K562 (cell line): ENCODE measurements at regions not wholly inside any gene's neighbourhood (a gene's known extent, or its start where the extent isn't known, plus 50 kb on each side); places are given as distances from the start of the nearest gene placed in this dataset.

Source experiments
- ATAC-seq: fragments of 200-7000 bp; cut with Tn5 transposase; 3 replicates; pipeline ENCODE4 v1.9.1; 2020; ENCODE audit warnings: moderate library complexity
- BruUV-seq: library from RNA; stranded (reverse); fragments of 400-500 nt; replicated peaks from 2 replicates; lab custom pipeline; 2021; lab: Mats Ljungman, UMichigan
- CTCF ChIA-PET: fragments of 300-600 bp; formaldehyde crosslinking; extraction: SDS; loops from one replicate; lab custom pipeline; 2021; ENCODE audit warnings: low intra/inter-chr PET ratio; lab: Yijun Ruan, JAX
- POLR2A ChIA-PET: fragments of 300-600, 350-650 bp; sonication (Branson Sonifier 250); formaldehyde crosslinking; extraction: SDS; loops from one replicate; lab custom pipeline; 2021; ENCODE audit warnings: antibody characterized with exemption, inconsistent platforms; lab: Yijun Ruan, JAX
- DNase-seq, 4 experiments: peaks; one replicate each; pipeline versions ENCODE4 v3.0.0 to v3.0.0-alpha.2; 2011 to 2018; ENCODE audit warnings: low spot score in 3 of 4, mixed read lengths in 3 of 4; ENCODE audit errors: extremely low read depth in 1 of 4
- FAIRE-seq: peaks from 2 replicates; lab custom pipeline; 2011; peaks lifted over from hg19 to GRCh38; lab: Jason Lieb, UNC
- H2AFZ ChIP-seq: 2 replicates; pipeline ENCODE4 v1.6.0; 2011; ENCODE audit warnings: low read depth, low read length, control low read depth, inconsistent platforms
- H3K27ac ChIP-seq: fragments of 200-600 bp; 3 replicates; pipeline ENCODE4 v1.8.0; 2011; ENCODE audit warnings: low read depth, mild to moderate bottlenecking, control low read depth, inconsistent platforms, low read length, moderate library complexity, mixed read lengths; ENCODE audit errors: extremely low read depth
- H3K27me3 ChIP-seq, 2 experiments: fragments of 300-600 bp in 1 of 2; 2 replicates in 1 of 2; 3 replicates in 1 of 2; pipeline versions ENCODE4 v1.6.0 to v1.8.0; 2011; ENCODE audit warnings: inconsistent platforms in 2 of 2, low read length in 2 of 2, mild to moderate bottlenecking in 1 of 2, mixed read lengths in 1 of 2, moderate library complexity in 1 of 2; ENCODE audit not compliant: control insufficient read depth in 2 of 2, insufficient read depth in 2 of 2
- H3K36me3 ChIP-seq: fragments of 300-600 bp; 3 replicates; pipeline ENCODE4 v1.8.0; 2011; ENCODE audit warnings: mild to moderate bottlenecking, low read length, inconsistent platforms; ENCODE audit not compliant: control insufficient read depth, insufficient read depth
- H3K4me1 ChIP-seq, 2 experiments: fragments of 200-600 bp in 1 of 2; replicated peaks in 1 of 2; 2 replicates in 1 of 2; 3 replicates in 1 of 2; pipeline versions ENCODE4 v1.5.1 to v1.8.0; 2011; ENCODE audit warnings: inconsistent platforms in 2 of 2, low read length in 2 of 2, mild to moderate bottlenecking in 1 of 2, mixed read lengths in 1 of 2, moderate library complexity in 1 of 2; ENCODE audit not compliant: control insufficient read depth in 2 of 2, insufficient read depth in 2 of 2
- H3K4me2 ChIP-seq: 2 replicates; pipeline ENCODE4 v1.6.1; 2011; ENCODE audit warnings: low read length, control low read depth, inconsistent platforms, mixed read lengths; ENCODE audit not compliant: insufficient read depth
- H3K4me3 ChIP-seq: fragments of 200-600 bp; sonication (generic), shearing (Covaris generic); 2 replicates; pipeline ENCODE4 v1.5.1; 2016; ENCODE audit warnings: control low read depth, inconsistent platforms
- H3K79me2 ChIP-seq: fragments of 200-600 bp; 3 replicates; pipeline ENCODE4 v1.8.0; 2011; ENCODE audit warnings: low read length, inconsistent platforms; ENCODE audit not compliant: control insufficient read depth, insufficient read depth
- H3K9ac ChIP-seq, 2 experiments: 2 replicates each; pipeline versions ENCODE4 v1.6.0 to v1.6.1; 2011; ENCODE audit warnings: low read depth in 2 of 2, low read length in 2 of 2, control low read depth in 1 of 2, inconsistent platforms in 1 of 2, mild to moderate bottlenecking in 1 of 2, mixed read lengths in 1 of 2; ENCODE audit not compliant: insufficient read depth in 1 of 2
- H3K9me1 ChIP-seq: one replicate; pipeline ENCODE4 v1.6.0; 2011; ENCODE audit warnings: inconsistent platforms, mild to moderate bottlenecking, low read length, moderate library complexity; ENCODE audit not compliant: control insufficient read depth, insufficient read depth
- H3K9me3 ChIP-seq: replicated peaks from 2 replicates; pipeline ENCODE4 v1.5.1; 2011; ENCODE audit warnings: low read depth, low read length, inconsistent platforms; ENCODE audit not compliant: control insufficient read depth, insufficient read depth
- H4K20me1 ChIP-seq: replicated peaks from 2 replicates; pipeline ENCODE4 v1.6.1; 2011; ENCODE audit warnings: low read length, inconsistent platforms, mixed read lengths; ENCODE audit not compliant: control insufficient read depth, insufficient read depth
- ARHGAP35 ChIP-seq: fragments of 450-650 bp; IDR thresholded peaks from 2 replicates; pipeline ENCODE4 v1.6.1; 2018; ENCODE audit not compliant: partially characterized antibody
- EHMT2 ChIP-seq: fragments of 450-650 bp; IDR thresholded peaks from 2 replicates; pipeline ENCODE4 v1.6.1; 2018; ENCODE audit warnings: antibody characterized with exemption
- GATA2 ChIP-seq: sonication (generic); formaldehyde crosslinking; IDR thresholded peaks from 2 replicates; pipeline ENCODE4 v1.4.0; 2020; ENCODE audit warnings: mild to moderate bottlenecking, missing genetic modification reagents
- NCOA1 ChIP-seq: fragments of 450-650 bp; IDR thresholded peaks from 2 replicates; pipeline ENCODE4 v1.6.1; 2016; ENCODE audit warnings: low read depth
- SAP30 ChIP-seq: fragments of 200-600 bp; sonication (generic); IDR thresholded peaks from 2 replicates; pipeline ENCODE4 v1.6.1; 2012; ENCODE audit warnings: borderline replicate concordance, low read depth, mild to moderate bottlenecking, moderate library complexity, low read length, control low read depth, inconsistent platforms; ENCODE audit not compliant: insufficient read depth, poor library complexity, severe bottlenecking
- SIN3A ChIP-seq, 2 experiments: fragments of 150-350 bp in 1 of 2; IDR thresholded peaks; 2 replicates each; pipeline ENCODE4 v1.6.1; 2011 to 2016; ENCODE audit warnings: borderline replicate concordance in 2 of 2, low read depth in 2 of 2, low read length in 2 of 2, mild to moderate bottlenecking in 2 of 2, moderate library complexity in 2 of 2; ENCODE audit not compliant: control insufficient read depth in 1 of 2
- ZNF224 ChIP-seq: sonication (generic); formaldehyde crosslinking; IDR thresholded peaks from 2 replicates; pipeline ENCODE4 v1.8.0; 2022; ENCODE audit warnings: mild to moderate bottlenecking, missing genetic modification reagents
- ZNF239 ChIP-seq: fragments of 250-450 bp; sonication (Bioruptor Pico); IDR thresholded peaks from 2 replicates; pipeline ENCODE4 v1.4.0; 2020; ENCODE audit warnings: mild to moderate bottlenecking
- WGBS: fragments of 100-300 bp; shearing (Covaris generic); methylation state at CpG from one replicate; pipeline ENCODE4 v1.1.6; 2016; ENCODE audit warnings: low coverage, mixed read lengths; ENCODE audit not compliant: insufficient coverage; ENCODE audit errors: missing lambda C conversion rate; 5-methylcytosine and 5-hydroxymethylcytosine counted together
- in situ Hi-C: fragments of 300-500 bp; cut with MboI; formaldehyde crosslinking; loops from 4 replicates; pipeline ENCODE4 v1.15.0; 2018; ENCODE audit warnings: inconsistent platforms, mixed read lengths
- intact Hi-C: fragments of 100-400 bp; cut with micrococcal nuclease; formaldehyde crosslinking; loops from 2 replicates; pipeline ENCODE4 v1.14.2; 2022
- TF ChIP-seq, protein P1 (sequence below): fragments of 450-650 bp; IDR thresholded peaks from 2 replicates; pipeline ENCODE4 v1.6.1; 2017; ENCODE audit warnings: antibody characterized with exemption, mild to moderate bottlenecking
- TF ChIP-seq, protein P2 (sequence below): fragments of 250-450 bp; sonication (Bioruptor Pico); IDR thresholded peaks from 2 replicates; pipeline ENCODE4 v1.4.0; 2020; ENCODE audit warnings: mild to moderate bottlenecking, moderate library complexity
- TF ChIP-seq, protein P3 (sequence below): fragments of 150-350 bp; IDR thresholded peaks from 2 replicates; pipeline ENCODE4 v1.6.1; 2014; ENCODE audit warnings: low read depth, mild to moderate bottlenecking, low read length, borderline replicate concordance
- TF ChIP-seq, protein P4 (sequence below): sonication (generic); formaldehyde crosslinking; IDR thresholded peaks from 2 replicates; pipeline ENCODE4 v1.8.0; 2022; ENCODE audit warnings: mild to moderate bottlenecking, missing genetic modification reagents

DNA sequence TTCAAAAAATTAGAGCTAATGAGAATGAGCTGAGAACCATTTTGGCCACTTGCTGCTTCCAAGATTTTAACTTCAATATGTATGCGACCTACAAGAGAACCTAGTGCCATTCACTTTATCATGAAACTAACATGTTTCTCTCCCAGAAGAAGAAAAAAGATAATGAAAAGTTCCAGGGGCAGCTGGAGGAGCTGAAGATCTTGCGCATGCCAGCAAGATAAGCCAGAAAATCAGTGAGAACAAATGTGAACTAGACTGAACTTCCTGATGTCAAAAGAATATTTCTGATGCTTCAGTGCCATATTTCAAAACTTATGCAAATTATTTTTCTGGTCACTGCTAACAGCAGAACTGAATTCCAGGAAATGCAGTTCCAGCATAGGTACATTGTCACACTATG, 1265.1 kb downstream of the BRINP3 start (continued):
- TF ChIP-seq SAP30: no peak
- TF ChIP-seq NCOA1: no peak
- TF ChIP-seq ZNF239 (CRISPR knock-in tag): no peak
- no peak for TF ChIP-seq EHMT2
- TF ChIP-seq, protein P1, sequence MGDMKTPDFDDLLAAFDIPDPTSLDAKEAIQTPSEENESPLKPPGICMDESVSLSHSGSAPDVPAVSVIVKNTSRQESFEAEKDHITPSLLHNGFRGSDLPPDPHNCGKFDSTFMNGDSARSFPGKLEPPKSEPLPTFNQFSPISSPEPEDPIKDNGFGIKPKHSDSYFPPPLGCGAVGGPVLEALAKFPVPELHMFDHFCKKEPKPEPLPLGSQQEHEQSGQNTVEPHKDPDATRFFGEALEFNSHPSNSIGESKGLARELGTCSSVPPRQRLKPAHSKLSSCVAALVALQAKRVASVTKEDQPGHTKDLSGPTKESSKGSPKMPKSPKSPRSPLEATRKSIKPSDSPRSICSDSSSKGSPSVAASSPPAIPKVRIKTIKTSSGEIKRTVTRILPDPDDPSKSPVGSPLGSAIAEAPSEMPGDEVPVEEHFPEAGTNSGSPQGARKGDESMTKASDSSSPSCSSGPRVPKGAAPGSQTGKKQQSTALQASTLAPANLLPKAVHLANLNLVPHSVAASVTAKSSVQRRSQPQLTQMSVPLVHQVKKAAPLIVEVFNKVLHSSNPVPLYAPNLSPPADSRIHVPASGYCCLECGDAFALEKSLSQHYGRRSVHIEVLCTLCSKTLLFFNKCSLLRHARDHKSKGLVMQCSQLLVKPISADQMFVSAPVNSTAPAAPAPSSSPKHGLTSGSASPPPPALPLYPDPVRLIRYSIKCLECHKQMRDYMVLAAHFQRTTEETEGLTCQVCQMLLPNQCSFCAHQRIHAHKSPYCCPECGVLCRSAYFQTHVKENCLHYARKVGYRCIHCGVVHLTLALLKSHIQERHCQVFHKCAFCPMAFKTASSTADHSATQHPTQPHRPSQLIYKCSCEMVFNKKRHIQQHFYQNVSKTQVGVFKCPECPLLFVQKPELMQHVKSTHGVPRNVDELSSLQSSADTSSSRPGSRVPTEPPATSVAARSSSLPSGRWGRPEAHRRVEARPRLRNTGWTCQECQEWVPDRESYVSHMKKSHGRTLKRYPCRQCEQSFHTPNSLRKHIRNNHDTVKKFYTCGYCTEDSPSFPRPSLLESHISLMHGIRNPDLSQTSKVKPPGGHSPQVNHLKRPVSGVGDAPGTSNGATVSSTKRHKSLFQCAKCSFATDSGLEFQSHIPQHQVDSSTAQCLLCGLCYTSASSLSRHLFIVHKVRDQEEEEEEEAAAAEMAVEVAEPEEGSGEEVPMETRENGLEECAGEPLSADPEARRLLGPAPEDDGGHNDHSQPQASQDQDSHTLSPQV: no peak
- no peak for TF ChIP-seq ARHGAP35
- TF ChIP-seq SIN3A (IDR thresholded peaks at IDR 0.05; ENCODE audit: borderline replicate concordance in 2 of 2, control insufficient read depth in 1 of 2, low read depth in 2 of 2, low read length in 2 of 2): no peak

DNA sequence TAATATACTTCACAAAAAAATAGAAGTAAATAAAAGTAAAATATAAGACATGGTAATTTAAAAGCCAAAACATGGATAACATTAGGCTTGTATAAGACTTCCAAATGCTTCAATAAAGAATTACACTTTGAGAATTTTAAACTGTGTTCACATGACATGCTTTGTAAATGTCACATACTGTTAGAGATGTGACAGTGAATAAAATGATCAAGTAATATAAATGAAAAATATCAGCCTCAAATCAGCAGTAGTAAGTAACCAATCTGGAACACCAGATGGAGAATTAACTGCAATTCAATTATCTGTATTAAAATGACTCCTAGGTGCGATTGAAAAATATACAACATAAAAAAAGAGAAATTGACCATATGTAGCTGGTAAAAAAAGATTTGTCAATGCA, 1260.8 kb downstream of the BRINP3 start:
- in situ Hi-C loops: no loop called here
- Histone ChIP-seq H3K27me3 (no peaks in the 10 kb centered on the region), H3K4me2 (no peak overlapping the region), H3K4me1 (no peaks in the 10 kb centered on the region), H3K79me2 (no peaks in the 10 kb centered on the region), H2AFZ (no peak overlapping the region), H4K20me1 (no peaks in the 10 kb centered on the region), H3K27ac (no peak overlapping the region), H3K9ac (no peak overlapping the region), H3K4me3 (no peak overlapping the region), H3K36me3 (no peaks in the 10 kb centered on the region), H3K9me3 (no peaks in the 10 kb centered on the region), H3K9me1 (no peaks in the 10 kb centered on the region)
- DNase-seq: no peak
- POLR2A ChIA-PET: no interaction called here
- CTCF ChIA-PET: no interaction called here
- no peak for ATAC-seq
- 14% methylated on average over 1 of the region's 1 CpG for WGBS
- intact Hi-C loops: no loop called here
- no peak for FAIRE-seq
- BruUV-seq: no TSS peak
- TF ChIP-seq, protein P2, sequence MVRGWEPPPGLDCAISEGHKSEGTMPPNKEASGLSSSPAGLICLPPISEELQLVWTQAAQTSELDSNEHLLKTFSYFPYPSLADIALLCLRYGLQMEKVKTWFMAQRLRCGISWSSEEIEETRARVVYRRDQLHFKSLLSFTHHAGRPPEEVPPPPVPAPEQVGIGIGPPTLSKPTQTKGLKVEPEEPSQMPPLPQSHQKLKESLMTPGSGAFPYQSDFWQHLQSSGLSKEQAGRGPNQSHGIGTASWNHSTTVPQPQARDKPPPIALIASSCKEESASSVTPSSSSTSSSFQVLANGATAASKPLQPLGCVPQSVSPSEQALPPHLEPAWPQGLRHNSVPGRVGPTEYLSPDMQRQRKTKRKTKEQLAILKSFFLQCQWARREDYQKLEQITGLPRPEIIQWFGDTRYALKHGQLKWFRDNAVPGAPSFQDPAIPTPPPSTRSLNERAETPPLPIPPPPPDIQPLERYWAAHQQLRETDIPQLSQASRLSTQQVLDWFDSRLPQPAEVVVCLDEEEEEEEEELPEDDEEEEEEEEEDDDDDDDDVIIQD (CRISPR knock-in tag): no peak
- TF ChIP-seq GATA2 (CRISPR knock-in tag) (no peak), ZNF224 (CRISPR knock-in tag) (no peak)
- TF ChIP-seq, protein P3, sequence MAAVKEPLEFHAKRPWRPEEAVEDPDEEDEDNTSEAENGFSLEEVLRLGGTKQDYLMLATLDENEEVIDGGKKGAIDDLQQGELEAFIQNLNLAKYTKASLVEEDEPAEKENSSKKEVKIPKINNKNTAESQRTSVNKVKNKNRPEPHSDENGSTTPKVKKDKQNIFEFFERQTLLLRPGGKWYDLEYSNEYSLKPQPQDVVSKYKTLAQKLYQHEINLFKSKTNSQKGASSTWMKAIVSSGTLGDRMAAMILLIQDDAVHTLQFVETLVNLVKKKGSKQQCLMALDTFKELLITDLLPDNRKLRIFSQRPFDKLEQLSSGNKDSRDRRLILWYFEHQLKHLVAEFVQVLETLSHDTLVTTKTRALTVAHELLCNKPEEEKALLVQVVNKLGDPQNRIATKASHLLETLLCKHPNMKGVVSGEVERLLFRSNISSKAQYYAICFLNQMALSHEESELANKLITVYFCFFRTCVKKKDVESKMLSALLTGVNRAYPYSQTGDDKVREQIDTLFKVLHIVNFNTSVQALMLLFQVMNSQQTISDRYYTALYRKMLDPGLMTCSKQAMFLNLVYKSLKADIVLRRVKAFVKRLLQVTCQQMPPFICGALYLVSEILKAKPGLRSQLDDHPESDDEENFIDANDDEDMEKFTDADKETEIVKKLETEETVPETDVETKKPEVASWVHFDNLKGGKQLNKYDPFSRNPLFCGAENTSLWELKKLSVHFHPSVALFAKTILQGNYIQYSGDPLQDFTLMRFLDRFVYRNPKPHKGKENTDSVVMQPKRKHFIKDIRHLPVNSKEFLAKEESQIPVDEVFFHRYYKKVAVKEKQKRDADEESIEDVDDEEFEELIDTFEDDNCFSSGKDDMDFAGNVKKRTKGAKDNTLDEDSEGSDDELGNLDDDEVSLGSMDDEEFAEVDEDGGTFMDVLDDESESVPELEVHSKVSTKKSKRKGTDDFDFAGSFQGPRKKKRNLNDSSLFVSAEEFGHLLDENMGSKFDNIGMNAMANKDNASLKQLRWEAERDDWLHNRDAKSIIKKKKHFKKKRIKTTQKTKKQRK: no peak
- TF ChIP-seq, protein P4, sequence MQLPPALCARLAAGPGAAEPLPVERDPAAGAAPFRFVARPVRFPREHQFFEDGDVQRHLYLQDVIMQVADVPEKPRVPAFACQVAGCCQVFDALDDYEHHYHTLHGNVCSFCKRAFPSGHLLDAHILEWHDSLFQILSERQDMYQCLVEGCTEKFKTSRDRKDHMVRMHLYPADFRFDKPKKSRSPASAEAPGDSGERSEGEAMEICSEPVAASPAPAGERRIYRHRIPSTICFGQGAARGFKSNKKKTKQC: no peak
